NCI-H1436 (cell line): ENCODE measurements at regions not wholly inside any gene's neighbourhood (a gene's known extent, or its start where the extent isn't known, plus 50 kb on each side); places are given as distances from the start of the nearest gene placed in this dataset.
A peak's percentile ranks its signal among the peaks of the same experiment; 100 is the strongest.

Source experiments
- DNase-seq: peaks from one replicate; lab custom pipeline; 2025; lab: John Stamatoyannopoulos, UW

- no peak for DNase-seq
Measured at GRCh38 chr12:124096109-124096508, 123.1 kb downstream of the ZNF664 start.

- DNase-seq, result no peak
Measured at GRCh38 chr12:124096869-124097434, 123.9 kb downstream of the ZNF664 start.

- no peak for DNase-seq
Measured at GRCh38 chr12:124097701-124098100, 124.7 kb downstream of the ZNF664 start.

- DNase-seq, result no peak
Measured at GRCh38 chr12:124098101-124098757, 125.2 kb downstream of the ZNF664 start.

- DNase-seq, result no peak
Measured at GRCh38 chr12:124098887-124099286, 125.9 kb downstream of the ZNF664 start.

GRCh38 chr12:124099661-124100060, 126.6 kb downstream of the ZNF664 start:
- no peak for DNase-seq

- DNase-seq, result no peak
Measured at GRCh38 chr12:124100572-124101178, 127.7 kb downstream of the ZNF664 start.

- no peak for DNase-seq
Measured at GRCh38 chr12:124105546-124105945, 132.5 kb downstream of the ZNF664 start.

GRCh38 chr12:124107351-124107750, 134.3 kb downstream of the ZNF664 start:
- DNase-seq, result no peak

- no peak for DNase-seq
Measured at GRCh38 chr12:124109760-124110159, 136.7 kb downstream of the ZNF664 start.

- DNase-seq, result no peak
Measured at GRCh38 chr12:124110372-124110883, 137.4 kb downstream of the ZNF664 start.

GRCh38 chr12:124111006-124111405, 138.0 kb downstream of the ZNF664 start:
- DNase-seq, result no peak

- DNase-seq, result no peak
Measured at GRCh38 chr12:124114316-124114715, 141.3 kb downstream of the ZNF664 start.

GRCh38 chr12:124115496-124115895, 142.5 kb downstream of the ZNF664 start:
- no peak for DNase-seq

GRCh38 chr12:124115976-124116690, 143.1 kb downstream of the ZNF664 start:
- DNase-seq, result no peak

- DNase-seq, result no peak
Measured at GRCh38 chr12:124120739-124121138, 147.7 kb downstream of the ZNF664 start.

- DNase-seq, result no peak
Measured at GRCh38 chr12:124122722-124123121, 149.7 kb downstream of the ZNF664 start.

GRCh38 chr12:124123296-124124000, 150.4 kb downstream of the ZNF664 start:
- DNase-seq, result no peak

- DNase-seq, result peak; percentile 49
Measured at GRCh38 chr12:124125203-124125871, 152.3 kb downstream of the ZNF664 start.

GRCh38 chr12:124126950-124127655, 154.1 kb downstream of the ZNF664 start:
- no peak for DNase-seq

- DNase-seq, result no peak
Measured at GRCh38 chr12:124129132-124129531, 156.1 kb downstream of the ZNF664 start.
